ENCODE measurements at regions not wholly inside any gene's neighbourhood (a gene's known extent, or its start where the extent isn't known, plus 50 kb on each side); places are given as distances from the start of the nearest gene placed in this dataset.

- ATAC-seq = peak; percentile 84
- intact Hi-C loops (cut with micrococcal nuclease) = no loop called here
- TF ChIP-seq JUND (IDR thresholded peaks at IDR 0.05) (no peak), SRF (IDR thresholded peaks at IDR 0.05; ENCODE audit: low read depth) (no peak), SIN3A (IDR thresholded peaks at IDR 0.05; ENCODE audit: low read depth) (no peak), RAD21 (IDR thresholded peaks at IDR 0.05; ENCODE audit: low read depth) (peak; percentile 44), FOSL1 (IDR thresholded peaks at IDR 0.05; ENCODE audit: low read depth) (no peak), CBX3 (IDR thresholded peaks at IDR 0.05; ENCODE audit: low read depth) (no peak)
- TF ChIP-seq, protein P1, sequence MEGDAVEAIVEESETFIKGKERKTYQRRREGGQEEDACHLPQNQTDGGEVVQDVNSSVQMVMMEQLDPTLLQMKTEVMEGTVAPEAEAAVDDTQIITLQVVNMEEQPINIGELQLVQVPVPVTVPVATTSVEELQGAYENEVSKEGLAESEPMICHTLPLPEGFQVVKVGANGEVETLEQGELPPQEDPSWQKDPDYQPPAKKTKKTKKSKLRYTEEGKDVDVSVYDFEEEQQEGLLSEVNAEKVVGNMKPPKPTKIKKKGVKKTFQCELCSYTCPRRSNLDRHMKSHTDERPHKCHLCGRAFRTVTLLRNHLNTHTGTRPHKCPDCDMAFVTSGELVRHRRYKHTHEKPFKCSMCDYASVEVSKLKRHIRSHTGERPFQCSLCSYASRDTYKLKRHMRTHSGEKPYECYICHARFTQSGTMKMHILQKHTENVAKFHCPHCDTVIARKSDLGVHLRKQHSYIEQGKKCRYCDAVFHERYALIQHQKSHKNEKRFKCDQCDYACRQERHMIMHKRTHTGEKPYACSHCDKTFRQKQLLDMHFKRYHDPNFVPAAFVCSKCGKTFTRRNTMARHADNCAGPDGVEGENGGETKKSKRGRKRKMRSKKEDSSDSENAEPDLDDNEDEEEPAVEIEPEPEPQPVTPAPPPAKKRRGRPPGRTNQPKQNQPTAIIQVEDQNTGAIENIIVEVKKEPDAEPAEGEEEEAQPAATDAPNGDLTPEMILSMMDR (IDR thresholded peaks at IDR 0.05 in 2 of 3, conservative IDR thresholded peaks at IDR 0.05 in 1 of 3; ENCODE audit: borderline replicate concordance in 1 of 3, insufficient read depth in 1 of 3, low read depth in 2 of 3, low read length in 2 of 3) = peak; percentile 28 to 52 (median 47); a peak in 4 of 6 replicates
Observed at GRCh38 chr20:56843817-56844216, 214.7 kb downstream of the TFAP2C start.

DNA sequence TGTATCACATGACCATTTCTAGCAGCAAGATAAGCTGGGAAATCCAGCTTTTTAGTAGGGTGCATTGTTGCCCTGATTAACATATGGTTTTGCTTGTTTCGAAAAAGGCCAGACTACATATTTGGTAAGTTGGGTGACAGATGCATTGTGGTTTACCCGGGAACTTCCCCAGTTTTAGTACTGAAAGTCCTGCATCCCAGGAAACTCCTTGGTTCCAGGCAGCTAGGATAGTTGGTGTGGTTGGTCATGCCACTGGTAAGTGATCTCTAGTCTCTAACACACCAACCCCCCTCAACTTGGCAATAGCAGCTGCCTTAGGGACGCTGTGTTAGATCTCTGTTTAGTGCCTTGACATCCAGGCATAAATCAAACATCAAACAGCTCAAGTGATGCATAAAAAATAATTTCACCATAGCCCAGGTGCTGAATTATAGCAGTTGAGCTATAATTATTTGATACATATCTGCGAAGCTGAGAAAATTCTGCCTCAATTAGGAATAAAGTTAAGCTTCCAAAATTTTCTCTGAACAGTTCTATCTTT is 216.5 kb downstream of the TFAP2C start:
- H3K27me3 ChIP-seq (ENCODE audit: insufficient read depth, low read length) = no peaks in the 10 kb centered on the region; the same call in 1 of the 2 replicates
- no peaks in the 10 kb centered on the region for H3K9me3 ChIP-seq (ENCODE audit: control insufficient read depth in 1 of 2, insufficient read depth in 1 of 2, low read depth in 1 of 2, low read length in 2 of 2)
- DNase-seq (ENCODE audit: low read depth, low spot score) (no peak), ATAC-seq (no peak)
- ChIA-PET RAD21 (ENCODE audit: low non-redundant PET in 1 of 2, low total read pairs in 2 of 2, uncharacterized antibody in 2 of 2, unreplicated experiment in 2 of 2) (no interaction called here), POLR2A (no interaction called here), CTCF (no interaction called here)
- no peaks in the 10 kb centered on the region for H4K20me1 ChIP-seq (ENCODE audit: insufficient read depth)
- peaks cover 0 to 6% of the 10 kb centered on the region in 2 experiments; a peak in 1 of 4 replicates for H3K4me1 ChIP-seq (ENCODE audit: control insufficient read depth in 1 of 2, insufficient read depth in 2 of 2, low read length in 2 of 2)
- H3K79me2 ChIP-seq (ENCODE audit: insufficient read depth, low read length) = no peaks in the 10 kb centered on the region
- H3K36me3 ChIP-seq (ENCODE audit: control insufficient read depth in 1 of 2, insufficient read depth in 2 of 2, low read length in 2 of 2) = no peaks in the 10 kb centered on the region
- no peak overlapping the region for H3K4me3 ChIP-seq (replicated peaks in 1 of 2; ENCODE audit: low read depth in 1 of 2, low read length in 2 of 2)
- no peak overlapping the region for H3K9ac ChIP-seq (ENCODE audit: low read length)
- no peaks in the 10 kb centered on the region for H3K9me2 ChIP-seq (ENCODE audit: insufficient read depth)
- H3K27ac ChIP-seq (ENCODE audit: low read depth, low read length) = no peak overlapping the region
- H3K4me2 ChIP-seq (ENCODE audit: low read length) = no peak overlapping the region
- intact Hi-C loops (cut with micrococcal nuclease) = no loop called here
- BruUV-seq (replicated peaks) = no TSS peak
- H2AFZ ChIP-seq (ENCODE audit: low read depth, low read length, poor library complexity, severe bottlenecking) = no peak overlapping the region
- TF ChIP-seq ZBTB33 (IDR thresholded peaks at IDR 0.05; ENCODE audit: extremely low read depth, insufficient replicate concordance, low read length) = no peak
- TF ChIP-seq SP1 (IDR thresholded peaks at IDR 0.05; ENCODE audit: low read depth) = no peak
- TF ChIP-seq CBX3 (IDR thresholded peaks at IDR 0.05; ENCODE audit: low read depth) = no peak
- TF ChIP-seq YY1 (IDR thresholded peaks at IDR 0.05; ENCODE audit: extremely low read depth, insufficient replicate concordance, low read depth, low read length) = no peak
- TF ChIP-seq SRF (IDR thresholded peaks at IDR 0.05; ENCODE audit: low read depth) = no peak
- TF ChIP-seq ATF3 (IDR thresholded peaks at IDR 0.05) = no peak
- no peak for TF ChIP-seq CEBPB (IDR thresholded peaks at IDR 0.05; ENCODE audit: low read depth)
- TF ChIP-seq, protein P1 (IDR thresholded peaks at IDR 0.05 in 2 of 3, conservative IDR thresholded peaks at IDR 0.05 in 1 of 3; ENCODE audit: borderline replicate concordance in 1 of 3, insufficient read depth in 1 of 3, low read depth in 2 of 3, low read length in 2 of 3) = no peak

More at GRCh38 chr20:56843817-56844216, 214.7 kb downstream of the TFAP2C start:
- H3K27me3 ChIP-seq (ENCODE audit: insufficient read depth, low read length) = peaks cover 2% of the 10 kb centered on the region
- H3K4me1 ChIP-seq (ENCODE audit: control insufficient read depth in 1 of 2, insufficient read depth in 2 of 2, low read length in 2 of 2) = peaks cover 0 to 6% of the 10 kb centered on the region in 2 experiments; a peak in 1 of 4 replicates
- no peaks in the 10 kb centered on the region for H3K79me2 ChIP-seq (ENCODE audit: insufficient read depth, low read length)
- H3K9me3 ChIP-seq (ENCODE audit: control insufficient read depth in 1 of 2, insufficient read depth in 1 of 2, low read depth in 1 of 2, low read length in 2 of 2) = no peaks in the 10 kb centered on the region
- RAD21 ChIA-PET (ENCODE audit: low non-redundant PET in 1 of 2, low total read pairs in 2 of 2, uncharacterized antibody in 2 of 2, unreplicated experiment in 2 of 2) = interaction anchor here (1.0 to 1.1 kb wide), 2 partner anchors 130 kb away, joined by 3 to 7 read pairs; no protein-coding TSS in a partner anchor
- no peaks in the 10 kb centered on the region for H4K20me1 ChIP-seq (ENCODE audit: insufficient read depth)
- POLR2A ChIA-PET = no interaction called here
- H2AFZ ChIP-seq (ENCODE audit: low read depth, low read length, poor library complexity, severe bottlenecking) = no peak overlapping the region
- peak; percentile 3 for DNase-seq (ENCODE audit: low read depth, low spot score)
- no peak overlapping the region; the same call in 1 of the 2 replicates for H3K4me2 ChIP-seq (ENCODE audit: low read length)
- H3K36me3 ChIP-seq (ENCODE audit: control insufficient read depth in 1 of 2, insufficient read depth in 2 of 2, low read length in 2 of 2) = no peaks in the 10 kb centered on the region
- no TSS peak for BruUV-seq (replicated peaks)
- H3K27ac ChIP-seq (ENCODE audit: low read depth, low read length) = no peak overlapping the region
- CTCF ChIA-PET = interaction anchor here (0.6 to 1.4 kb wide), 10 partner anchors 11 to 237 kb away, joined by 3 to 11 read pairs (median 4); no protein-coding TSS in a partner anchor
- H3K9me2 ChIP-seq (ENCODE audit: insufficient read depth) = no peaks in the 10 kb centered on the region
- no peak overlapping the region for H3K4me3 ChIP-seq (replicated peaks in 1 of 2; ENCODE audit: low read depth in 1 of 2, low read length in 2 of 2)
- H3K9ac ChIP-seq (ENCODE audit: low read length) = no peak overlapping the region
